WTC11 (cell line): ENCODE measurements at regions not wholly inside any gene's neighbourhood (a gene's known extent, or its start where the extent isn't known, plus 50 kb on each side); places are given as distances from the start of the nearest gene placed in this dataset.

Experiments
- ATAC-seq: fragments of 200-7000 bp; cut with Tn5 transposase; 2 replicates; pipeline ENCODE4 v1.10.0; 2021; ENCODE audit warnings: mild to moderate bottlenecking, moderate library complexity
- CTCF ChIA-PET: fragments of 300-600 bp; sonication (Branson Sonifier 250); formaldehyde crosslinking; loops from one replicate; lab custom pipeline; 2021; ENCODE audit warnings: antibody characterized with exemption; lab: Charles Lee
- POLR2A ChIA-PET: fragments of 350-600 bp; sonication (Branson Sonifier 250); formaldehyde crosslinking; loops from one replicate; lab custom pipeline; 2021; ENCODE audit warnings: antibody characterized with exemption; lab: Charles Lee
- DNase-seq: peaks from one replicate; pipeline ENCODE4 v3.0.0; 2021; ENCODE audit warnings: low spot score
- H3K27ac Mint-ChIP-seq: 2 replicates; pipeline ENCODE4 v1.8.0; 2021; ENCODE audit warnings: mixed read lengths
- H3K27me3 Mint-ChIP-seq: 2 replicates; pipeline ENCODE4 v1.8.0; 2021; ENCODE audit warnings: low read depth, mild to moderate bottlenecking, moderate library complexity, mixed read lengths
- H3K36me3 Mint-ChIP-seq: 2 replicates; pipeline ENCODE4 v1.8.0; 2021; ENCODE audit warnings: mixed read lengths
- H3K4me1 Mint-ChIP-seq: 2 replicates; pipeline ENCODE4 v1.8.0; 2022; ENCODE audit warnings: mixed read lengths
- H3K4me3 Mint-ChIP-seq: 2 replicates; pipeline ENCODE4 v1.8.0; 2021; ENCODE audit warnings: mild to moderate bottlenecking, moderate library complexity, mixed read lengths
- H3K9me3 Mint-ChIP-seq: 2 replicates; pipeline ENCODE4 v1.8.0; 2021; ENCODE audit warnings: mixed read lengths
- ARID4B ChIP-seq: sonication (generic); formaldehyde crosslinking; IDR thresholded peaks from 2 replicates; pipeline ENCODE4 v1.8.0; 2023; ENCODE audit warnings: missing genetic modification reagents, mild to moderate bottlenecking, borderline replicate concordance
- ATF1 ChIP-seq: sonication (generic); formaldehyde crosslinking; IDR thresholded peaks from 2 replicates; pipeline ENCODE4 v1.8.1; 2023; ENCODE audit warnings: mild to moderate bottlenecking, moderate library complexity, missing genetic modification reagents
- CBFB ChIP-seq: sonication (generic); formaldehyde crosslinking; IDR thresholded peaks from 2 replicates; pipeline ENCODE4 v1.8.1; 2022; ENCODE audit warnings: mild to moderate bottlenecking, low read depth, missing genetic modification reagents
- CTCF ChIP-seq: fragments of 200-600 bp; IDR thresholded peaks from 2 replicates; pipeline ENCODE4 v1.8.0; 2022; ENCODE audit warnings: antibody characterized with exemption
- FOXK1 ChIP-seq: sonication (generic); formaldehyde crosslinking; IDR thresholded peaks from 2 replicates; pipeline ENCODE4 v1.8.0; 2022; ENCODE audit warnings: mild to moderate bottlenecking, moderate library complexity, missing genetic modification reagents
- FOXP4 ChIP-seq: sonication (generic); formaldehyde crosslinking; IDR thresholded peaks from 2 replicates; pipeline ENCODE4 v1.8.0; 2022; ENCODE audit warnings: mild to moderate bottlenecking, missing genetic modification reagents
- GABPB1 ChIP-seq: sonication (generic); formaldehyde crosslinking; IDR thresholded peaks from 2 replicates; pipeline ENCODE4 v1.8.1; 2023; ENCODE audit warnings: mild to moderate bottlenecking, missing genetic modification reagents
- HMGA2 ChIP-seq: fragments of 250-450 bp; sonication (Bioruptor Pico); IDR thresholded peaks from 2 replicates; pipeline ENCODE4 v1.4.0; 2021; ENCODE audit warnings: mild to moderate bottlenecking, moderate library complexity
- MYBL2 ChIP-seq: sonication (generic); formaldehyde crosslinking; IDR thresholded peaks from 2 replicates; pipeline ENCODE4 v1.8.1; 2023; ENCODE audit warnings: mild to moderate bottlenecking, moderate library complexity, missing genetic modification reagents
- NR1H2 ChIP-seq: sonication (generic); formaldehyde crosslinking; IDR thresholded peaks from 2 replicates; pipeline ENCODE4 v1.9.0; 2021; ENCODE audit warnings: mild to moderate bottlenecking, moderate library complexity, missing genetic modification reagents
- NR2C2 ChIP-seq: sonication (generic); formaldehyde crosslinking; IDR thresholded peaks from 2 replicates; pipeline ENCODE4 v1.8.0; 2022; ENCODE audit warnings: mild to moderate bottlenecking, missing genetic modification reagents
- RORB ChIP-seq: fragments of 250-450 bp; sonication (Bioruptor Pico); IDR thresholded peaks from 2 replicates; pipeline ENCODE4 v1.9.0; 2021; ENCODE audit warnings: mild to moderate bottlenecking
- TCF7 ChIP-seq: sonication (generic); formaldehyde crosslinking; IDR thresholded peaks from 2 replicates; pipeline ENCODE4 v1.8.0; 2022; ENCODE audit warnings: mild to moderate bottlenecking, low read depth, missing genetic modification reagents, moderate library complexity
- TEAD4 ChIP-seq: sonication (generic); formaldehyde crosslinking; IDR thresholded peaks from 2 replicates; pipeline ENCODE4 v1.8.0; 2022; ENCODE audit warnings: mild to moderate bottlenecking, missing genetic modification reagents
- ZNF138 ChIP-seq: sonication (generic); formaldehyde crosslinking; conservative IDR thresholded peaks from 2 replicates; pipeline ENCODE4 v1.8.1; 2022; ENCODE audit warnings: mild to moderate bottlenecking, moderate library complexity, missing genetic modification reagents
- ZNF219 ChIP-seq: sonication (generic); formaldehyde crosslinking; IDR thresholded peaks from 2 replicates; pipeline ENCODE4 v1.8.0; 2023; ENCODE audit warnings: missing genetic modification reagents, mild to moderate bottlenecking, borderline replicate concordance
- ZNF396 ChIP-seq: fragments of 250-450 bp; sonication (Bioruptor Pico); IDR thresholded peaks from 2 replicates; pipeline ENCODE4 v1.8.0; 2021; ENCODE audit warnings: mild to moderate bottlenecking, moderate library complexity, borderline replicate concordance
- ZNF416 ChIP-seq: fragments of 250-450 bp; sonication (Bioruptor Pico); IDR thresholded peaks from 2 replicates; pipeline ENCODE4 v1.9.0; 2021; ENCODE audit warnings: mild to moderate bottlenecking, inconsistent platforms
- ZNF671 ChIP-seq: fragments of 250-450 bp; sonication (Bioruptor Pico); IDR thresholded peaks from 2 replicates; pipeline ENCODE4 v1.8.0; 2021; ENCODE audit warnings: mild to moderate bottlenecking
- TF ChIP-seq, protein P1 (sequence below): sonication (generic); formaldehyde crosslinking; IDR thresholded peaks from 2 replicates; pipeline ENCODE4 v1.8.1; 2022; ENCODE audit warnings: low read depth, mild to moderate bottlenecking, moderate library complexity, missing genetic modification reagents, borderline replicate concordance
- TF ChIP-seq, protein P2 (sequence below): sonication (generic); formaldehyde crosslinking; IDR thresholded peaks from 2 replicates; pipeline ENCODE4 v1.8.1; 2023; ENCODE audit warnings: mild to moderate bottlenecking, missing genetic modification reagents
- TF ChIP-seq, protein P3 (sequence below): sonication (generic); formaldehyde crosslinking; IDR thresholded peaks from 2 replicates; pipeline ENCODE4 v1.8.1; 2023; ENCODE audit warnings: mild to moderate bottlenecking, missing genetic modification reagents, moderate library complexity
- TF ChIP-seq, protein P4 (sequence below): sonication (generic); formaldehyde crosslinking; IDR thresholded peaks from 2 replicates; pipeline ENCODE4 v1.8.0; 2022; ENCODE audit warnings: mild to moderate bottlenecking, missing genetic modification reagents

- Mint-ChIP-seq H3K4me3 (no peak overlapping the region), H3K36me3 (no peaks in the 10 kb centered on the region), H3K27me3 (no peaks in the 10 kb centered on the region), H3K9me3 (0 out of 2 replicates have a peak, but pooled peaks cover 3% of the 10 kb centered on the region), H3K27ac (no peak overlapping the region), H3K4me1 (no peaks in the 10 kb centered on the region)
- CTCF ChIA-PET = no interaction called here
- POLR2A ChIA-PET = no interaction called here
- no peak for ATAC-seq
- DNase-seq = no peak
- TF ChIP-seq, protein P1, sequence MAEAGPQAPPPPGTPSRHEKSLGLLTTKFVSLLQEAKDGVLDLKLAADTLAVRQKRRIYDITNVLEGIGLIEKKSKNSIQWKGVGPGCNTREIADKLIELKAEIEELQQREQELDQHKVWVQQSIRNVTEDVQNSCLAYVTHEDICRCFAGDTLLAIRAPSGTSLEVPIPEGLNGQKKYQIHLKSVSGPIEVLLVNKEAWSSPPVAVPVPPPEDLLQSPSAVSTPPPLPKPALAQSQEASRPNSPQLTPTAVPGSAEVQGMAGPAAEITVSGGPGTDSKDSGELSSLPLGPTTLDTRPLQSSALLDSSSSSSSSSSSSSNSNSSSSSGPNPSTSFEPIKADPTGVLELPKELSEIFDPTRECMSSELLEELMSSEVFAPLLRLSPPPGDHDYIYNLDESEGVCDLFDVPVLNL (CRISPR knock-in tag) = no peak
- TF ChIP-seq, protein P2, sequence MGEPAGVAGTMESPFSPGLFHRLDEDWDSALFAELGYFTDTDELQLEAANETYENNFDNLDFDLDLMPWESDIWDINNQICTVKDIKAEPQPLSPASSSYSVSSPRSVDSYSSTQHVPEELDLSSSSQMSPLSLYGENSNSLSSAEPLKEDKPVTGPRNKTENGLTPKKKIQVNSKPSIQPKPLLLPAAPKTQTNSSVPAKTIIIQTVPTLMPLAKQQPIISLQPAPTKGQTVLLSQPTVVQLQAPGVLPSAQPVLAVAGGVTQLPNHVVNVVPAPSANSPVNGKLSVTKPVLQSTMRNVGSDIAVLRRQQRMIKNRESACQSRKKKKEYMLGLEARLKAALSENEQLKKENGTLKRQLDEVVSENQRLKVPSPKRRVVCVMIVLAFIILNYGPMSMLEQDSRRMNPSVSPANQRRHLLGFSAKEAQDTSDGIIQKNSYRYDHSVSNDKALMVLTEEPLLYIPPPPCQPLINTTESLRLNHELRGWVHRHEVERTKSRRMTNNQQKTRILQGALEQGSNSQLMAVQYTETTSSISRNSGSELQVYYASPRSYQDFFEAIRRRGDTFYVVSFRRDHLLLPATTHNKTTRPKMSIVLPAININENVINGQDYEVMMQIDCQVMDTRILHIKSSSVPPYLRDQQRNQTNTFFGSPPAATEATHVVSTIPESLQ (CRISPR knock-in tag) = no peak
- no peak for TF ChIP-seq ZNF138 (CRISPR knock-in tag)
- TF ChIP-seq, protein P3, sequence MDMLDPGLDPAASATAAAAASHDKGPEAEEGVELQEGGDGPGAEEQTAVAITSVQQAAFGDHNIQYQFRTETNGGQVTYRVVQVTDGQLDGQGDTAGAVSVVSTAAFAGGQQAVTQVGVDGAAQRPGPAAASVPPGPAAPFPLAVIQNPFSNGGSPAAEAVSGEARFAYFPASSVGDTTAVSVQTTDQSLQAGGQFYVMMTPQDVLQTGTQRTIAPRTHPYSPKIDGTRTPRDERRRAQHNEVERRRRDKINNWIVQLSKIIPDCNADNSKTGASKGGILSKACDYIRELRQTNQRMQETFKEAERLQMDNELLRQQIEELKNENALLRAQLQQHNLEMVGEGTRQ = no peak
- no peak for TF ChIP-seq CBFB
- TF ChIP-seq, all 79 proteins: peak for 0
Measured at GRCh38 chr4:83751336-83751949, 215.5 kb downstream of the GPAT3 start.

DNA sequence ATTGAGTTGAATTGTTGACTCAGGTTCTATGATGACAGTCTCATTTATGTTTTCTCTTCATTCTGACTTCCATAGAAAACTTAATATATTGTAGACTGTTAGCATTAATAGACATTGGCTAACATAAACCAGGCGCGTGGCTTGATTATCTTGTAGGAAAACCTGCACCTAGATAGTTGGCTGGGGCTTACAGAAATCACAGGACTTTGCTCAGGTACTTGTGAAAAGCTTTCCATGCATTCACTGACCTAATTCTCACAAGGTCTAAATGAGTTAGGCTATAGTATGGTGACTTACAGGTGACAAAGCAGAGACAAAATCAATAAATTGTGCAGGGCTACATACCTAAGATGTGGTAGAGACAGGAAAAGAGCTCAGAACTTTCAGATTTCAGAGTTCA lies 212.8 kb downstream of the GPAT3 start:
- H3K27me3 Mint-ChIP-seq = no peaks in the 10 kb centered on the region
- no peak for ATAC-seq
- CTCF ChIA-PET = no interaction called here
- TF ChIP-seq TCF7 (CRISPR knock-in tag) (no peak), FOXP4 (no peak), ARID4B (CRISPR knock-in tag) (no peak), NR2C2 (CRISPR knock-in tag) (no peak), ZNF219 (CRISPR knock-in tag) (no peak), TEAD4 (CRISPR knock-in tag) (no peak), RORB (no peak), HMGA2 (CRISPR knock-in tag) (no peak), MYBL2 (CRISPR knock-in tag) (no peak), ZNF396 (CRISPR knock-in tag) (no peak), ZNF416 (CRISPR knock-in tag) (no peak), ZNF671 (CRISPR knock-in tag) (no peak), NR1H2 (CRISPR knock-in tag) (no peak), FOXK1 (CRISPR knock-in tag) (no peak), ATF1 (CRISPR knock-in tag) (no peak), CTCF (no peak), GABPB1 (no peak)
- TF ChIP-seq, protein P4, sequence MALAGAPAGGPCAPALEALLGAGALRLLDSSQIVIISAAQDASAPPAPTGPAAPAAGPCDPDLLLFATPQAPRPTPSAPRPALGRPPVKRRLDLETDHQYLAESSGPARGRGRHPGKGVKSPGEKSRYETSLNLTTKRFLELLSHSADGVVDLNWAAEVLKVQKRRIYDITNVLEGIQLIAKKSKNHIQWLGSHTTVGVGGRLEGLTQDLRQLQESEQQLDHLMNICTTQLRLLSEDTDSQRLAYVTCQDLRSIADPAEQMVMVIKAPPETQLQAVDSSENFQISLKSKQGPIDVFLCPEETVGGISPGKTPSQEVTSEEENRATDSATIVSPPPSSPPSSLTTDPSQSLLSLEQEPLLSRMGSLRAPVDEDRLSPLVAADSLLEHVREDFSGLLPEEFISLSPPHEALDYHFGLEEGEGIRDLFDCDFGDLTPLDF = no peak

More for the DNA sequence above, 212.8 kb downstream of the GPAT3 start:
- Mint-ChIP-seq H3K4me1 (no peaks in the 10 kb centered on the region), H3K9me3 (0 out of 2 replicates have a peak, but pooled peaks cover 3% of the 10 kb centered on the region), H3K36me3 (no peaks in the 10 kb centered on the region), H3K4me3 (no peak overlapping the region), H3K27ac (no peak overlapping the region)
- DNase-seq = no peak
- POLR2A ChIA-PET = no interaction called here
